ENCODE measurements at regions not wholly inside any gene's neighbourhood (a gene's known extent, or its start where the extent isn't known, plus 50 kb on each side); places are given as distances from the start of the nearest gene placed in this dataset.

DNA sequence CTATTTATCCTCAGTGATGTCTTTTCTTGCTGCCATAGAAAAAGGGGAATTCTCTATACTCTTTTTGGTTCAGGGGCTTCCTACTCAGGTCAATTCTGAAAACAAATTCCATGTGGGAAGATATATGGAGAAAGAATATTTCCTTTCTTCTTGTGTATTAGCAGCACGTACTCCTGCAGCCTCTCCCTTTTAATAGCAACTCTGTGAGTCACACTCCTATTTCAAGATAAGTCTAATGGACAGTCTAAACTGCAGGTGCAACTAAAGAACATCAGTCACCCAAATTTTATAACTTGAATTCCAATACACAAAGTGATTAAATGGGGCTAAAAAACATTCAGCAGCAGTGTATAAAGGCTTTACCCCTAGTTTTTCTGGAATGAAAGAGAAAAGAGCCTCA lies 942.2 kb downstream of the CNTNAP5 start:
- no peak for DNase-seq
- Histone ChIP-seq H3K27me3 (ENCODE audit: control insufficient read depth, insufficient read depth, low read length) (no peaks in the 10 kb centered on the region), H3K36me3 (ENCODE audit: control insufficient read depth, insufficient read depth, low read length) (no peaks in the 10 kb centered on the region), H3K4me1 (ENCODE audit: control insufficient read depth, insufficient read depth, low read length, poor library complexity, severe bottlenecking) (no peaks in the 10 kb centered on the region), H3K4me3 (ENCODE audit: low read depth, low read length) (no peak overlapping the region), H3K27ac (ENCODE audit: insufficient read depth, low read length, poor library complexity, severe bottlenecking) (no peak overlapping the region), H3K9me3 (ENCODE audit: control insufficient read depth in 2 of 2, low read length in 2 of 2) (no peaks in the 10 kb centered on the region)
- no peaks in the 10 kb centered on the region for H3K4me1 Mint-ChIP-seq
- H3K36me3 Mint-ChIP-seq = no peaks in the 10 kb centered on the region
- no peak overlapping the region for H3K27ac Mint-ChIP-seq
- no peak overlapping the region for H3K4me3 Mint-ChIP-seq
- ATAC-seq (ENCODE audit: low read depth in 2 of 2) = no peak
- no peaks in the 10 kb centered on the region for H3K27me3 Mint-ChIP-seq
- peaks cover 0 to 13% (median 1%) of the 10 kb centered on the region in 7 donors for H3K9me3 Mint-ChIP-seq

DNA sequence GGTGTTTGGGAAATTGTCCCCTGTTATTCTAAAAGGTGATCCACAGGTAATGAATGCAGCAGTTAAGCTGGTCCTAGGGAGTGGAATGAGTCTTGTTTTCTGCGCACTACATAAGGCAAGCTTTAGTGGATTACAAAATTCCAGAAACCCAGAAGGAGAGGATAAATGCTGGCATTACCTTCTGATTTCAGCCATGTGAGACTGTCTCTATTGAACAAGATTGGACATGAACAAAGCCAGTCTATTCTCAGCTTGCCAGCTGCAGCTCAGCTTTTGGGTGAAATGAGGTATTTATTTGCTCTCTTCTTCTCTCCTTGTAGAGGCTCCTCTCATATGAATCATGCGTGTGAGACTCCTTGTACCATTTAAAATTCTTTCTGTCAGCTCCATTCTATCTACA lies 944.9 kb downstream of the CNTNAP5 start:
- Mint-ChIP-seq H3K27ac (no peak overlapping the region), H3K36me3 (no peaks in the 10 kb centered on the region), H3K4me3 (no peak overlapping the region), H3K9me3 (peaks cover 0 to 15% (median 4%) of the 10 kb centered on the region in 7 donors), H3K4me1 (no peaks in the 10 kb centered on the region), H3K27me3 (no peaks in the 10 kb centered on the region)
- H3K4me1 ChIP-seq (ENCODE audit: control insufficient read depth, insufficient read depth, low read length, poor library complexity, severe bottlenecking) = no peaks in the 10 kb centered on the region
- no peaks in the 10 kb centered on the region for H3K36me3 ChIP-seq (ENCODE audit: control insufficient read depth, insufficient read depth, low read length)
- no peaks in the 10 kb centered on the region for H3K9me3 ChIP-seq (ENCODE audit: control insufficient read depth in 2 of 2, low read length in 2 of 2)
- DNase-seq = no peak
- H3K4me3 ChIP-seq (ENCODE audit: low read depth, low read length) = no peak overlapping the region
- H3K27ac ChIP-seq (ENCODE audit: insufficient read depth, low read length, poor library complexity, severe bottlenecking) = no peak overlapping the region
- no peaks in the 10 kb centered on the region for H3K27me3 ChIP-seq (ENCODE audit: control insufficient read depth, insufficient read depth, low read length)
- ATAC-seq (ENCODE audit: low read depth in 2 of 2) = no peak

GRCh38 chr2:124973396-124973795 lies 948.3 kb downstream of the CNTNAP5 start:
- no peaks in the 10 kb centered on the region for H3K9me3 ChIP-seq (ENCODE audit: control insufficient read depth in 2 of 2, low read length in 2 of 2)
- H3K4me3 ChIP-seq (ENCODE audit: low read depth, low read length) = no peak overlapping the region
- no peaks in the 10 kb centered on the region for H3K27me3 Mint-ChIP-seq
- no peak overlapping the region for H3K27ac Mint-ChIP-seq
- peaks cover 3 to 19% (median 5%) of the 10 kb centered on the region in 7 donors for H3K9me3 Mint-ChIP-seq
- no peak for DNase-seq
- H3K27me3 ChIP-seq (ENCODE audit: control insufficient read depth, insufficient read depth, low read length) = no peaks in the 10 kb centered on the region
- H3K4me1 Mint-ChIP-seq = no peaks in the 10 kb centered on the region
- no peak overlapping the region for H3K27ac ChIP-seq (ENCODE audit: insufficient read depth, low read length, poor library complexity, severe bottlenecking)
- H3K4me3 Mint-ChIP-seq = no peak overlapping the region
- no peaks in the 10 kb centered on the region for H3K36me3 ChIP-seq (ENCODE audit: control insufficient read depth, insufficient read depth, low read length)
- ATAC-seq (ENCODE audit: low read depth in 2 of 2) = no peak
- no peaks in the 10 kb centered on the region for H3K36me3 Mint-ChIP-seq
- H3K4me1 ChIP-seq (ENCODE audit: control insufficient read depth, insufficient read depth, low read length, poor library complexity, severe bottlenecking) = no peaks in the 10 kb centered on the region

- no peaks in the 10 kb centered on the region for H3K4me1 Mint-ChIP-seq
- peaks cover 2 to 18% (median 4%) of the 10 kb centered on the region in 7 donors for H3K9me3 Mint-ChIP-seq
- H3K27ac Mint-ChIP-seq = no peak overlapping the region
- DNase-seq (no peak), ATAC-seq (ENCODE audit: low read depth in 2 of 2) (no peak)
- H3K9me3 ChIP-seq (ENCODE audit: control insufficient read depth in 2 of 2, low read length in 2 of 2) = no peaks in the 10 kb centered on the region
- no peak overlapping the region for H3K27ac ChIP-seq (ENCODE audit: insufficient read depth, low read length, poor library complexity, severe bottlenecking)
- no peak overlapping the region for H3K4me3 Mint-ChIP-seq
- H3K4me3 ChIP-seq (ENCODE audit: low read depth, low read length) = no peak overlapping the region
- no peaks in the 10 kb centered on the region for H3K36me3 Mint-ChIP-seq
- no peaks in the 10 kb centered on the region for H3K4me1 ChIP-seq (ENCODE audit: control insufficient read depth, insufficient read depth, low read length, poor library complexity, severe bottlenecking)
- H3K27me3 ChIP-seq (ENCODE audit: control insufficient read depth, insufficient read depth, low read length) = no peaks in the 10 kb centered on the region
- H3K36me3 ChIP-seq (ENCODE audit: control insufficient read depth, insufficient read depth, low read length) = no peaks in the 10 kb centered on the region
- H3K27me3 Mint-ChIP-seq = no peaks in the 10 kb centered on the region
Measured at GRCh38 chr2:124975224-124975623, 950.1 kb downstream of the CNTNAP5 start.

DNA sequence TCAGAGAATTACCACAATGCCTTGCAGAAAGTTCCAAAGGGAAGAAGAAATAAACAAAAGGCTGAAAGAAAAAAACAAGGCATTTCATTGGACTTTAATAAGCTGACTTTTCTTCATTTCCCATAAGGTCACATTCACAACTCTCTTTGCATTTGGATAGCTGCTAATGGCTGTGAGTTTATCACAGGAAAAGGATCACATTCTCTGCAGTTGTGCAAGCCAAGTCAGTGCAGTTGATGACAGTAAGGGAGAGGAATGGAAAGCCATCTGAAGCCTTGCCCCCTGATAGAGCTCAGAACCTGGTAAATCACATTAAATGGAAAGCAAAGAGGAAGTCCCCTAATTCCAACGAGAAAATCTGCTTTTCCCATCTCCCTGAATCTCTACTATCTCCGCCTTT lies 950.6 kb downstream of the CNTNAP5 start:
- no peaks in the 10 kb centered on the region for H3K9me3 ChIP-seq (ENCODE audit: control insufficient read depth in 2 of 2, low read length in 2 of 2)

DNA sequence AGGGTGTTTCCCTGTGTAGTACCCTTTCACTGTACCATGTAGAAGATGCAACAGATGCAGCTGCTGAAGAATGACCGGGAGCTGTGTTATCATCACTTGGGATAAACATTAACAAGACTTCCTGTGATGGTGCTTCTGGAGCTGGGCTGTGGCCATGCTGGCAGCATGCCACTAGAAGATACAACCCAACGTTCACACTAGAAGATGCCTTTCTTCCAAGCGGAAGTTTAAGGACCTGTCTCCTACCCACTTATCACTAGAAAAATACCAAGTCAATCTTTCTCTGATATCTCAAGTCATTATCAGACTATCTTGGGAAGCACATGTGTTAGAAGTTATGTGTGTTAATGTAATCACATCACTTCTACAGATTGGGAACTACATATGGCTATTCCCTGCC lies 953.5 kb downstream of the CNTNAP5 start:
- no peak for DNase-seq
- Histone ChIP-seq H3K27me3 (ENCODE audit: control insufficient read depth, insufficient read depth, low read length) (no peaks in the 10 kb centered on the region), H3K9me3 (ENCODE audit: control insufficient read depth in 2 of 2, low read length in 2 of 2) (no peaks in the 10 kb centered on the region), H3K27ac (ENCODE audit: insufficient read depth, low read length, poor library complexity, severe bottlenecking) (no peak overlapping the region), H3K4me3 (ENCODE audit: low read depth, low read length) (no peak overlapping the region), H3K4me1 (ENCODE audit: control insufficient read depth, insufficient read depth, low read length, poor library complexity, severe bottlenecking) (no peaks in the 10 kb centered on the region), H3K36me3 (ENCODE audit: control insufficient read depth, insufficient read depth, low read length) (no peaks in the 10 kb centered on the region)
- H3K27me3 Mint-ChIP-seq = no peaks in the 10 kb centered on the region
- H3K4me1 Mint-ChIP-seq = no peaks in the 10 kb centered on the region
- H3K9me3 Mint-ChIP-seq = peaks cover 3 to 15% (median 7%) of the 10 kb centered on the region in 7 donors
- no peaks in the 10 kb centered on the region for H3K36me3 Mint-ChIP-seq
- no peak overlapping the region for H3K4me3 Mint-ChIP-seq
- H3K27ac Mint-ChIP-seq = no peak overlapping the region
- ATAC-seq (ENCODE audit: low read depth in 2 of 2) = no peak

More for the DNA sequence above, 950.6 kb downstream of the CNTNAP5 start:
- no peak for ATAC-seq (ENCODE audit: low read depth in 2 of 2)
- H3K36me3 ChIP-seq (ENCODE audit: control insufficient read depth, insufficient read depth, low read length) = no peaks in the 10 kb centered on the region
- Mint-ChIP-seq H3K4me3 (no peak overlapping the region), H3K36me3 (no peaks in the 10 kb centered on the region), H3K27me3 (no peaks in the 10 kb centered on the region), H3K27ac (no peak overlapping the region), H3K4me1 (no peaks in the 10 kb centered on the region), H3K9me3 (peaks cover 2 to 18% (median 4%) of the 10 kb centered on the region in 7 donors)
- no peaks in the 10 kb centered on the region for H3K4me1 ChIP-seq (ENCODE audit: control insufficient read depth, insufficient read depth, low read length, poor library complexity, severe bottlenecking)
- H3K4me3 ChIP-seq (ENCODE audit: low read depth, low read length) = no peak overlapping the region
- DNase-seq = no peak
- H3K27ac ChIP-seq (ENCODE audit: insufficient read depth, low read length, poor library complexity, severe bottlenecking) = no peak overlapping the region
- no peaks in the 10 kb centered on the region for H3K27me3 ChIP-seq (ENCODE audit: control insufficient read depth, insufficient read depth, low read length)

DNA sequence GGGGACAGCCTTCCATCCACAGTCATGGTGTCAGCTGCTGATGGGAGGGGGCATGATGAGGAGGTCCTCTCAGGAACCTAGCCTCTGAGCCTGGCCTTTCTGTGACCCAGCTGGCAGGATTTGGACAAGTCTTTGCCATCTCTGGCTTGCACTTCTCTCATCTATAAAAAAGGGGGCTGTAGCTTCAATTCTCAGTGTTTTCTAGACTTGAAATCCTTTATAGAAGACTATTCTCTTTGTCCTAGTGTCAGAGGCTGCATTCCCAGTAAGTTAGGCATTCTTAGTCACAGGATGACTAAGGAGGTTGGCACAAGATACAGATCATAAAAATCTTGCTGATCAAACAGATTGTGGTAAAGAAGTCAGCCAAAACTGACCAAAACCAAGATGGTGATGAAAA lies 958.5 kb downstream of the CNTNAP5 start:
- no peaks in the 10 kb centered on the region for H3K36me3 Mint-ChIP-seq
- H3K4me3 Mint-ChIP-seq = no peak overlapping the region
- no peak overlapping the region for H3K4me3 ChIP-seq (ENCODE audit: low read depth, low read length)
- no peaks in the 10 kb centered on the region for H3K27me3 ChIP-seq (ENCODE audit: control insufficient read depth, insufficient read depth, low read length)
- peaks cover 0 to 21% (median 8%) of the 10 kb centered on the region in 7 donors for H3K9me3 Mint-ChIP-seq
- H3K27ac ChIP-seq (ENCODE audit: insufficient read depth, low read length, poor library complexity, severe bottlenecking) = no peak overlapping the region
- H3K4me1 ChIP-seq (ENCODE audit: control insufficient read depth, insufficient read depth, low read length, poor library complexity, severe bottlenecking) = no peaks in the 10 kb centered on the region
- DNase-seq (no peak), ATAC-seq (ENCODE audit: low read depth in 2 of 2) (no peak)
- H3K4me1 Mint-ChIP-seq = no peaks in the 10 kb centered on the region
- no peak overlapping the region for H3K27ac Mint-ChIP-seq
- H3K27me3 Mint-ChIP-seq = no peaks in the 10 kb centered on the region
- peaks cover 0 to 3% of the 10 kb centered on the region in 2 experiments for H3K9me3 ChIP-seq (ENCODE audit: control insufficient read depth in 2 of 2, low read length in 2 of 2)
- no peaks in the 10 kb centered on the region for H3K36me3 ChIP-seq (ENCODE audit: control insufficient read depth, insufficient read depth, low read length)

DNA sequence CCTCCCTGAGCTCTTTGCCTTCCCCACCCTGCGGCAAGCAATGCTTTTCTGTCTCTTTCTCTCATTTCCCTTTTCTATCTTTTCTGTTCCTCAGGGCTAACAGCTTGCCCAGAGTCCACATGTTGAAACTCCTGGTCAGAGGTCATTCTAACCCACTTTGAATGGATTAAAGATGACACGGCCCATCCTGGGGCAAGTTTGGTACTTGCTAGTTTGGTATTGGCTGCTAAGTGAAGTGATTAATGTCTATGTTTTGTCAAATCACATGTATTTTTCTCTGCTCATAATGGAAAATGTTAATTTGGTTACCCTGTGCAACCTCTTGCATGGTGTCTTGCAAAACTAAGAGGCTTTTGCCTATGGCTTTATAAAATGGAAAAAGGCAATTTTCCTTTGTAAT lies 960.2 kb downstream of the CNTNAP5 start:
- Mint-ChIP-seq H3K27me3 (no peaks in the 10 kb centered on the region), H3K4me1 (no peaks in the 10 kb centered on the region), H3K27ac (no peak overlapping the region), H3K36me3 (no peaks in the 10 kb centered on the region), H3K9me3 (peaks cover 0 to 16% (median 8%) of the 10 kb centered on the region in 7 donors), H3K4me3 (no peak overlapping the region)
- no peak overlapping the region for H3K4me3 ChIP-seq (ENCODE audit: low read depth, low read length)
- H3K9me3 ChIP-seq (ENCODE audit: control insufficient read depth in 2 of 2, low read length in 2 of 2) = peaks cover 0 to 3% of the 10 kb centered on the region in 2 experiments
- H3K27me3 ChIP-seq (ENCODE audit: control insufficient read depth, insufficient read depth, low read length) = no peaks in the 10 kb centered on the region
- H3K27ac ChIP-seq (ENCODE audit: insufficient read depth, low read length, poor library complexity, severe bottlenecking) = no peak overlapping the region
- DNase-seq (no peak), ATAC-seq (ENCODE audit: low read depth in 2 of 2) (no peak)
- no peaks in the 10 kb centered on the region for H3K36me3 ChIP-seq (ENCODE audit: control insufficient read depth, insufficient read depth, low read length)
- no peaks in the 10 kb centered on the region for H3K4me1 ChIP-seq (ENCODE audit: control insufficient read depth, insufficient read depth, low read length, poor library complexity, severe bottlenecking)
